LNCaP clone FGC (cell line): ENCODE measurements at regions not wholly inside any gene's neighbourhood (a gene's known extent, or its start where the extent isn't known, plus 50 kb on each side); places are given as distances from the start of the nearest gene placed in this dataset.

ENCODE experiments used
- DNase-seq: peaks from one replicate; pipeline ENCODE4 v3.0.0-alpha.2; 2011; ENCODE audit warnings: low read depth
- H3K4me3 ChIP-seq: 2 replicates; pipeline ENCODE4 v1.5.1; 2011; ENCODE audit warnings: mild to moderate bottlenecking, low read depth, low read length, control low read depth
- CTCF ChIP-seq: IDR thresholded peaks from 2 replicates; pipeline ENCODE4 v1.5.1; 2012; ENCODE audit warnings: mild to moderate bottlenecking; ENCODE audit not compliant: control insufficient read depth, insufficient read depth; ENCODE audit errors: extremely low read depth

GRCh38 chr15:62528505-62528904, 363.4 kb upstream of the C2CD4B start:
- TF ChIP-seq CTCF: no peak
- no peak for DNase-seq
- no peak overlapping the region for H3K4me3 ChIP-seq

- TF ChIP-seq CTCF: no peak
- H3K4me3 ChIP-seq: no peak overlapping the region
- no peak for DNase-seq
These were observed 367.3 kb upstream of the C2CD4B start for GRCh38 chr15:62532367-62532766.

- DNase-seq: no peak
- no peak for TF ChIP-seq CTCF
- no peak overlapping the region for H3K4me3 ChIP-seq
These were observed 368.6 kb upstream of the C2CD4B start for GRCh38 chr15:62533687-62534086.

- DNase-seq: no peak
- H3K4me3 ChIP-seq: no peak overlapping the region
- TF ChIP-seq CTCF: no peak
These were observed 369.9 kb upstream of the C2CD4B start for GRCh38 chr15:62534996-62535395.

- H3K4me3 ChIP-seq: no peak overlapping the region
- TF ChIP-seq CTCF: no peak
- no peak for DNase-seq
These were observed 374.2 kb upstream of the C2CD4B start for GRCh38 chr15:62539236-62539635.

GRCh38 chr15:62541250-62541649, 376.2 kb upstream of the C2CD4B start:
- DNase-seq: no peak
- H3K4me3 ChIP-seq: no peak overlapping the region
- TF ChIP-seq CTCF: no peak

GRCh38 chr15:62541846-62542245, 376.8 kb upstream of the C2CD4B start:
- TF ChIP-seq CTCF: no peak
- DNase-seq: peak; percentile 69
- H3K4me3 ChIP-seq: no peak overlapping the region
